HG03378 (cell line): ENCODE measurements at regions not wholly inside any gene's neighbourhood (a gene's known extent, or its start where the extent isn't known, plus 50 kb on each side); places are given as distances from the start of the nearest gene placed in this dataset.
A peak's percentile ranks its signal among the peaks of the same experiment; 100 is the strongest.
"Not testable (repeated sequence)": the region's sequence is repeated elsewhere in the genome, so short reads cannot be mapped to it uniquely, and the experiment has no call there.

ENCODE experiments used
- ATAC-seq: cut with Tn5 transposase; IDR thresholded peaks from one replicate; pipeline ENCODE4 v1.9.1; 2021; ENCODE audit warnings: mild to moderate bottlenecking, moderate library complexity; ENCODE audit not compliant: unreplicated experiment

DNA sequence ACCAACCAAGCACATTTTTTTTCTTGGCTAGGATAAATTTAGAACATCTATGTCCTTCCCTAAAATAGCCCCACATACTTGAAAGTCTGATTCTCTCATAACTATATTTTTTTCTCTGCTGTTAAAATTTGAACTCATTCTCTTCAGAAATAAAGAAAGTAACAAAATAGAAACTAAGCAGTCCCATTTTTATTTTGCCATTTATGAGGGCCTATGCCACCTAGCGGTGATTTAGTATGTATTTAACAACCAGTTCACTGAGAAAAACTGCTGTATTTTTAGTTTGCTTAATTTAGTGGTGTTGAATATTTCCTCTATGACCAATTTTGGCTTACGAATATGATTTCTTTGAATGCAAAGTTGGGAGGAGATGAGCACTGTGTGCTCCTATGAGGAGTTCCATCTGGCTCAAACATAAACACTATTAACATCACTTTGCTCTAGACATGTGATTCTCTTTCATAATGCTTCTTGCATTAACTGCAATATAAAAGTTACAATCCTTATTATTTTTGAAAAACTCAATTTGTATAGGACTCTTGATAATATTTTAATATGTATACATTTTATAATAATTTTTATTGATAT, 116.6 kb downstream of the SYT15B start:
- not testable (repeated sequence) for ATAC-seq

DNA sequence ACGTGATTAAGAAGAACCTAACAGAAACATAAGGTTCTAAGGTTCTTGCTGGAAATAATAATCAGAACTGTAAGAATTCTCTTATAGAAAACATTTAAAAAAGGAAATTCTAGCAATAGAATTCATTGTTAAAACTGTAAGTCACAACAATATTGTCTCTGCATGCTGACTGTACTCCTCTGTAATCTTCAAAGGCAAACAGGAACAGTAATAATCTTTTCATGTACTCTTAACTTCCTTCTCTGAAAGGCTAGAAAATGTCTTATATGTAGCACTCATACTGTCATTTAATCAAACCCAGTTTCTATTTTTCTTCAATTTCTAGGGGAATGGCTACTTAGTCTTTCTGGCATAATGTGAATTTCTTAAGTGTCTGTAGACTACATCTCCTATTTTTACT, 103.5 kb upstream of the AGAP9 start:
- not testable (repeated sequence) for ATAC-seq

DNA sequence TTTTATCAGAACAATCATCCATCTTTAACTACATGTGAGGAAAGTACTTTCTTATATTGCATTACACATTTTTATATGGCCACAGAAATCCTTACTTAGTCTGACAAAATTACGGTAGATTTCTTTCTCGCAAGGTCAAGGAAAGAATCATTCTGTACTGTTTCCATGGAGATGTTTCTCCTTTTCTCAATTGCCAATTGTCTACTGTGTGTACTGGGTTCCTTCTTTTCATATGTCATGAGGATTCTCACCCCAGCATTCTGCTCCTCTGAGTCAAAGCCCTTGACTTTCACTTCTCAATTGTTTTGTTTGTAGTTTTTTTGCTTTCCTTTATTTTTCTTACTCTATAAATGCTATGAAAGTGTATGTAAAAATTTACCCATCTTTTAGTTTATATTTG, 99.3 kb upstream of the AGAP9 start:
- not testable (repeated sequence) for ATAC-seq

DNA sequence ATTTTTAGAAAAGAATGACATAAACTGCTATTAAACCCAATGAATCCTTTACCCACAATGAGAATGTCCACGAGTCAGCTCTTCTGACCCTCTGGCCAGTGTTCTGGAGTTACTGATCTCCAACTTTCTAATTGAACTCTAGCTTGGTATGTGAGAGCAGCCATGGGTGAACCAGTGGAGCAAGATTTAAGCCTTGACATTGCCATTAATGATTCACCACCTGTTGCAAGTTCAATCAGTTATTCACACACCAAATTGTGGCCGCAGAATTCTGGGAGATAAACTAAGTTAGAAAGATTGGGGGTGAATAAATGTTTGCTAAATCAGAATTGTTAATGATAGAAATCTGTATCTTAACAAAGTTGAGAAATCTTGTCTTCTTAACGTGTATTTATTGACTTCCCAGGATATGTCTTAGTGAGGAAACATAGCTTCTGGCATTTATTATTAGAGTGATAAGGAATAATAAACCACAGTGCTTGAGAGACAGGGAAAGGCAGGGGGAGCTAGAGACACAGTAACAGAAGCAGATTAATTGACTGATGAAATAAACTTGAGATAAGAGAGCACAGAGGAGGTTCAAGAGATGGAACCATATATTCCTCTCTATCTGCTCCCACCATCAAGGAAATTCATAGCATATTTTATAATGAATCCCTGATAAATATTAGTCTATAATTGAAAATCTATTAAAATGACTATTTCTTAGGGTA, 96.0 kb upstream of the AGAP9 start:
- not testable (repeated sequence) for ATAC-seq

DNA sequence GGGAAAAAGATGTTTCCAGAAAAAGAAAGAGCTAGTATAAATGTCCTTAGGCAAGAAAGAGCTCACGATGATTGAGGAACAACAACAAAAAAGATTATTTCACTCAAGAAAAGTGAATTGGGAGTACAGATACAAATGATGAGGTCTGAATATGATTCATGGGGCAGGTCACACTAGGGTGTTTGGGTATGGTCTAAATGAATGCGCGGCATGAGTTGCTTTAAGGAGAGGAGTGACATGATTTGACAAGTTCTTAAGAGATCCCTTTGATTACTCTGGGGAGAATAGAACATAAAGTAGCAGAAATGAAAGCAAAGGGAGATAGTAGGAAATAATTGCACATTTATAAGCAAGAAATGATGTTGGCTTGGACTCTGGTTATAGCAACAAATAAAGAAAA, 85.9 kb upstream of the AGAP9 start:
- not testable (repeated sequence) for ATAC-seq

DNA sequence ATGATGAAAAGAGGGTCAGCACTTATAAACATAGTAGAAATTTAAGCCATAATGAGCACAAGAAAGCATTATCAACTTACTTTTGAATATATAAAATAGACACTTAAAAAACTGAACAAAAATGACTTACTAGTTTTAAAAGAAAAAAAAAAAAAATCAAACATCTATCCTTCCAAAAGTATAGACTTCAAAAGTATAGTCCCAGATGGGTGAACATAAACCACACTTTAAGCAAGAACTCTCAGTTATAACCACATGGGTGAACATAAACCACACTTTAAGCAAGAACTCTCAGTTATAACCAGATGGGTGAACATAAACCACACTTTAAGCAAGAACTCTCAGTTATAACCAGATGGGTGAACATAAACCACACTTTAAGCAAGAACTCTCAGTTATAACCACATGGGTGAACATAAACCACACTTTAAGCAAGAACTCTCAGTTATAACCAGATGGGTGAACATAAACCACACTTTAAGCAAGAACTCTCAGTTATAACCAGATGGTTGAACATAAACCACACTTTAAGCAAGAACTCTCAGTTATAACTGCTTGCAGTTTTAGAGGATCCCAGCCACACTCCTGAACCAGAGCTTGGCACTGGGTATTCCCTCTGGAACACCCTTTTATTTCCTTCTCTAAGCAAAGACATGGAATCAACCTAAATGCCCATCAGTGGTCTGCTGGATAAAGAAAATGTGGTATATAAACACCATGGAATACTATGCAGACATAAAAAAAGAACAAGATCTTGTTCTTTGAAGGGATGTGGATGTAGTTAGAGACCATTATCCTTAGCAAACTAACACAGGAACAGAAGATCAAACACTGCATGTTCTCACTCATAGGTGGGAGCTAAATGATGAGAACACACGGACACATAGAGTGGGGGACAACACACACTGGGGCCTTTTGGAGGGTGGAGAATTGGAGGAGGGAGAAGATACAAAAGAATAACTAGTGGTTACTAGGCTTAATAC, 82.6 kb upstream of the AGAP9 start:
- not testable (repeated sequence) for ATAC-seq

DNA sequence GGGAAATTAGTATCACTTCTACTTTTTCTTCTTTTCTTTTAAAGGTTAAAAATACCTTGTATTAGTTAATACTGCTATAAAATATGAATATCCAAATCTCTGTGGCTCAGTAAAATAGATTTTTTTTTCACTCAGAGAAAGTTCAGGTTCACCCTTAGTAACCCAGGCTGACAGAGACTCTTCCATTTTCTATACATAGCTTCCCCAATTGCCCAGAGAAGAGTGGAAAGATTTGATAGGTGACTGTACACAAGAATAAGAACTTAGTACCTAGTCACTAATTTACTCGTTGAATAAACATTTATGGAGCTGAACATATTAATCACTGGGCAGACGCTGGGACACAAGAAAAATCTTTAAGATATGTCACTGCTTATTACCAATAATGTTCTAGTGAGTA, 77.2 kb upstream of the AGAP9 start:
- ATAC-seq, result not testable (repeated sequence)

DNA sequence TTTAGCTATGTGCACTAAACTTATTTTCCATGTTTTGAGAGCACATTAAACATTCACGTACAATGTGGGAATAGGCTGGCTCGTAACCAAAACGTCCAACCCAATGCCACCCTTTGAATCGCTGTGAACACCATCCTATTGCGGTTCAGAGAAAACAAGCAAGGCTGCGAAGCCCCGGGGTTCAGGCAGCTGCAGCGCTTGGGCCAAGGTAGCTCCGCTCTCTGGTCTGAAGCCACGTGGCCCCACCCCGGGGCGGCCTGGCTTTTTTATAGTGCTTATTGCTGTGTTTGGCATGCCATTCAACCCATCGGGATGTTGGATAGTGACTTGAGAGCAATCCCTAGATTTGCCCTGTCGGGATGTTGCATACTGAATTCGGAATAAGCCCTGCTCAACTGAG, 76.7 kb upstream of the AGAP9 start:
- not testable (repeated sequence) for ATAC-seq

DNA sequence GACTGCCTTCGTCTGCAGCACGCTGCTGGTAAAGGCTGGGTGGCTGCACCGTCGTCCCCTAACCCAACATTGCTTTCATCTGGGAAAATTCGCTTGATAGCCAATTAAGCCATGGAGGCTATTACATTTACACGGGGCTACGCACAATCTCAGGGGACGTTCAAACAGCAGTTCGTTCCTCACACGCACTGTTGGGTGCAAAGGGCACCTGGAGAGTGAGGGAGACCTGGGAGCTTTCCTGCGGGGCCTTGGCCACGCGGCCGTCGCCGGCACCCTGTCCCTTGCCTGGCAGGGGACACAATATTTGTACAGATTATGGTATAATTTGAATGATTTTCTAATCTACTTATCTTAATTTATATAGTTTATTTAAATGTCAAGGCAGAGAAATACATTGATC, 76.2 kb upstream of the AGAP9 start:
- ATAC-seq, result not testable (repeated sequence)

DNA sequence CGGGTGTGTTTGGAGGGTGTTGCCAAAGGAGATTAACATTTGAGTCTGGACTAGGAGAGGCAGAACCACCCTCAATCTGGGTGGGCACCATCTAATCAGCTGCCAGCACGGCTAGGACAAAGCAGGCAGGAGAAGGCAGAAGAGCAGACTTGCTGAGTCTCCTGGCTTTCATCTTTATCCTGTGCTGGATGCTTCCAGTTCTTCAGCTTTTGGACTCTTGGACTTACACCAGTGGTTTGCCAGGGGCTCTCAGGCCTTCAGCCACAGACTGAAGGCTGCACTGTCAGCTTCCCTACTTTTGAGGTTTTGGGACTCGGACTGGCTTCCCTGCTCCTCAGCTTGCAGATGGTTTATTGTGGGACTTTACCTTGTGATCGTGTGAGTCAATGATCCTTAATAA, 70.4 kb upstream of the AGAP9 start:
- not testable (repeated sequence) for ATAC-seq

DNA sequence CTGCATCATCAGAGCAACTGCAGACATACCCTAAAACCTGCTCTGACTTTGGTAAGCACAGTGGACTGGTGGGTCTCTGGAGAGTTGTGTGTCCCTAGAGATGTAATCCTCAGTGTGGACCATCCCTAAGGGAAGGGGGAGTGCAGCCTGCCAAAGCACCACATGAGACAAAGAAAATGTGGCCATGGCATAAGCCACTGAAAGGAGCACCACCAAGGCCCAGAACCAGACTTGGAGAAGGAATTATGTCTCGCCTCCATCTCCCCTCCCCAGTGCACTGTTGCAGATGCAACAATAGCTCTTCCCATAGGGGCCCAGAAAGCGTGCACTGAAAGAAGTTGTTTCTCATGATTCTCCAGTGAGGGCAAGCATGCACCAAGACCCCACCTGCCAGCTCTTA, 69.7 kb upstream of the AGAP9 start:
- not testable (repeated sequence) for ATAC-seq

DNA sequence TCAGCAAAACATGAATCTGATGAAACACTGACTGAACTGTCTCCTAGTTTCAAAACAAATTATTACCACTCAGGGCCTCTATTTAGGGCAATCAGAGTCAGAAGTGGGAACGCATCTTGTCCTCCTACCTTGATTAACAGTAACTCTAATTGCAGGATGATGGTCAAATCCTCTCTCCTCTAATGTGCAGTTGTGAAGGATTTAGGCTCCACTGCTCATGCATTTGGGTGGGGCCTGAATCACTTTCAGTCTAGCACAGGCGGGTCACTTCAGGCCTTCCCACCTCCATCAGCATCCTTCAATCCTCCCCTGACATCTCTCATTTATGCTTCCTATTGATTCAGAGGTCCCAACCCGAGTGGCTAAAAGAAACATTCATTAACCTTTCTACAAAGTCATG, 67.5 kb upstream of the AGAP9 start:
- ATAC-seq, result not testable (repeated sequence)

DNA sequence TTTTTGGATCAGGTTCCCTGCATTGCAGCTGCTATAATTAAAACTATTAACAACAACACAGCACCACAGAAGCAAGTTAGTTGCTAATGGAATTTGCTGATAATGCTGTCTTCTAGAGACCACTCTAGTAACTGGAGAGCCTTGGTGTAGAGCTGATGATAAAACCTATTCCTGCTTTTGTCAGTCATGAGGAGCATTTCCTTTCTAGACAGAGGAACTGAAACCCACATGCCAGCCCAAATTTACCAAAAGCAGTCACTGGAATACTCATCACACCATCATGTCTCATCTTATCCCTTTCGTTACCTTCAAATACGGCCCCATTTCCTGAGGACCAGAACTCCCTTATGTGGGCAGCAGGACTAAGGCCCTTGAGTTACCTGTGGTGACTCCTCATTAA, 67.1 kb upstream of the AGAP9 start:
- ATAC-seq, result not testable (repeated sequence)

DNA sequence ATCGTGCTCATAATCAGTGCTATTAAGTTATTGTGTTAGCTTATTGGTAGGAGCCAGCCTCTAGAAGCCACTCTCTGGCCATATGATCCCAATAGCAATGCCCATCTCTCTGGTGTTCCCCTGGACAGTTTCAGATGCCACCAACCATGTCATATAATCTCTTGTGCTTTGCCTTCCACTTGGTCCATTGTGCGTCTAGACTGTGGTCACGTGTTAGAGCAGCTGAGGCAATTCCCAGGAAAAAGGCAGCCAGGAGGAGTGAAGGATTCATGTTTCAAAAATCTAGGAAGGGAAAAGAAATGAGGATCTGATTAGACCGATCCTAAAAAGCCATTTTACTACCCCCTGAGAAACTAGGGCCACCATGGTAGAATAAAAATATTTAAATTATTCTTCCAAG, 58.6 kb upstream of the AGAP9 start:
- not testable (repeated sequence) for ATAC-seq

DNA sequence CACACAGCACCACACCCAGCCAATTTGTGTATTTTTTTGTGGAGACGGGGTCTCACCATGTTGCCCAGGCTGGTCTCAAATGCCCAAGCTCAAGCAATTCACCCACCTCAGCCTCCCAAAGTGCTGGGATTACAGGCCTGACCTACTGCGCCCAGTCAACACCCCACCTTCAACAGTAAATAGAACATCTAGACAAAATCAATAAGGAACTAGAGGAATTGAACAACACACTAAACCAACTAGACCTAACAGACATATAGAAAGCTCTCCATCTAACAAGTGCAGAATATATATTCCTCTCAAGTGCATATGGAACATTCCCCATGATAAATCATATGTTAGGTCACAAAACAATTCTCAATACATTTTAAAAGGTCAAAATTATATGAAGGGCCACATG, 56.6 kb upstream of the AGAP9 start:
- ATAC-seq, result not testable (repeated sequence)

DNA sequence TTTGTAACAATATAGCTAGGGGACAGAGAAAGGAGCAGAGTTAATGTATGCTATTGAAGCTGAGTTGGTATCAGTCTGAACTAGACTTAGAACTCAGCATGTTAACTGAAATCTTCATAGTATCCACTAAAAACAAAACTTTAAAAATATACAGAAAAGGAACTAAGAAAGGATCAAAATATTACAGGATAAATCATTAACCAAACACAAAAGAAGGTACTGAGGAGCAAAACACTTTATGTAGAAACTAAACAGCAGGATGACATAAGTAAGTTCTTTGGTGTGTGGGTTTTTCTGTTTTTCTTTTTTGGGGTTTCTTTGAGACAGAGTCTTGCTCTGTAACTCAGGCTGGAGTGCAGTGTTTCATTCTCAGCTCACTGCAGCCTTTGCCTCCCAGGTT, 55.1 kb upstream of the AGAP9 start:
- peak; percentile 99 for ATAC-seq
